WTC11 (cell line): ENCODE measurements at regions not wholly inside any gene's neighbourhood (a gene's known extent, or its start where the extent isn't known, plus 50 kb on each side); places are given as distances from the start of the nearest gene placed in this dataset.

Experiments used
- ATAC-seq: fragments of 200-7000 bp; cut with Tn5 transposase; 2 replicates; pipeline ENCODE4 v1.10.0; 2021; ENCODE audit warnings: mild to moderate bottlenecking, moderate library complexity
- CTCF ChIA-PET: fragments of 300-600 bp; sonication (Branson Sonifier 250); formaldehyde crosslinking; loops from one replicate; lab custom pipeline; 2021; ENCODE audit warnings: antibody characterized with exemption; lab: Charles Lee
- POLR2A ChIA-PET: fragments of 350-600 bp; sonication (Branson Sonifier 250); formaldehyde crosslinking; loops from one replicate; lab custom pipeline; 2021; ENCODE audit warnings: antibody characterized with exemption; lab: Charles Lee
- DNase-seq: peaks from one replicate; pipeline ENCODE4 v3.0.0; 2021; ENCODE audit warnings: low spot score
- H3K27ac Mint-ChIP-seq: 2 replicates; pipeline ENCODE4 v1.8.0; 2021; ENCODE audit warnings: mixed read lengths
- H3K27me3 Mint-ChIP-seq: 2 replicates; pipeline ENCODE4 v1.8.0; 2021; ENCODE audit warnings: low read depth, mild to moderate bottlenecking, moderate library complexity, mixed read lengths
- H3K36me3 Mint-ChIP-seq: 2 replicates; pipeline ENCODE4 v1.8.0; 2021; ENCODE audit warnings: mixed read lengths
- H3K4me1 Mint-ChIP-seq: 2 replicates; pipeline ENCODE4 v1.8.0; 2022; ENCODE audit warnings: mixed read lengths
- H3K4me3 Mint-ChIP-seq: 2 replicates; pipeline ENCODE4 v1.8.0; 2021; ENCODE audit warnings: mild to moderate bottlenecking, moderate library complexity, mixed read lengths
- H3K9me3 Mint-ChIP-seq: 2 replicates; pipeline ENCODE4 v1.8.0; 2021; ENCODE audit warnings: mixed read lengths
- ATF1 ChIP-seq: sonication (generic); formaldehyde crosslinking; IDR thresholded peaks from 2 replicates; pipeline ENCODE4 v1.8.1; 2023; ENCODE audit warnings: mild to moderate bottlenecking, moderate library complexity, missing genetic modification reagents
- CREM ChIP-seq: sonication (generic); formaldehyde crosslinking; IDR thresholded peaks from 2 replicates; pipeline ENCODE4 v1.8.1; 2022; ENCODE audit warnings: mild to moderate bottlenecking, missing genetic modification reagents, moderate library complexity
- EMX1 ChIP-seq: fragments of 250-450 bp; sonication (Bioruptor Pico); IDR thresholded peaks from 2 replicates; pipeline ENCODE4 v1.8.0; 2021; ENCODE audit warnings: mild to moderate bottlenecking
- ESRRA ChIP-seq: sonication (generic); formaldehyde crosslinking; IDR thresholded peaks from 2 replicates; pipeline ENCODE4 v1.8.1; 2022; ENCODE audit warnings: mild to moderate bottlenecking, missing genetic modification reagents, borderline replicate concordance
- ETV6 ChIP-seq: sonication (generic); formaldehyde crosslinking; IDR thresholded peaks from 2 replicates; pipeline ENCODE4 v1.8.1; 2022; ENCODE audit warnings: mild to moderate bottlenecking, missing genetic modification reagents
- HMGA2 ChIP-seq: fragments of 250-450 bp; sonication (Bioruptor Pico); IDR thresholded peaks from 2 replicates; pipeline ENCODE4 v1.4.0; 2021; ENCODE audit warnings: mild to moderate bottlenecking, moderate library complexity
- NR1H2 ChIP-seq: sonication (generic); formaldehyde crosslinking; IDR thresholded peaks from 2 replicates; pipeline ENCODE4 v1.9.0; 2021; ENCODE audit warnings: mild to moderate bottlenecking, moderate library complexity, missing genetic modification reagents
- NR3C1 ChIP-seq: sonication (generic); formaldehyde crosslinking; conservative IDR thresholded peaks from 2 replicates; pipeline ENCODE4 v1.8.1; 2023; ENCODE audit warnings: low read depth, mild to moderate bottlenecking, missing genetic modification reagents
- RORB ChIP-seq: fragments of 250-450 bp; sonication (Bioruptor Pico); IDR thresholded peaks from 2 replicates; pipeline ENCODE4 v1.9.0; 2021; ENCODE audit warnings: mild to moderate bottlenecking
- ZBTB21 ChIP-seq: sonication (generic); formaldehyde crosslinking; IDR thresholded peaks from 2 replicates; pipeline ENCODE4 v1.8.1; 2023; ENCODE audit warnings: mild to moderate bottlenecking, missing genetic modification reagents, borderline replicate concordance
- ZBTB43 ChIP-seq: sonication (generic); formaldehyde crosslinking; IDR thresholded peaks from 2 replicates; pipeline ENCODE4 v1.8.1; 2023; ENCODE audit warnings: mild to moderate bottlenecking, missing genetic modification reagents
- ZNF121 ChIP-seq: sonication (generic); formaldehyde crosslinking; IDR thresholded peaks from 2 replicates; pipeline ENCODE4 v1.8.0; 2023; ENCODE audit warnings: missing genetic modification reagents
- ZNF416 ChIP-seq: fragments of 250-450 bp; sonication (Bioruptor Pico); IDR thresholded peaks from 2 replicates; pipeline ENCODE4 v1.9.0; 2021; ENCODE audit warnings: mild to moderate bottlenecking, inconsistent platforms
- TF ChIP-seq, protein P1 (sequence below): sonication (generic); formaldehyde crosslinking; IDR thresholded peaks from 2 replicates; pipeline ENCODE4 v1.8.0; 2022; ENCODE audit warnings: missing genetic modification reagents
- TF ChIP-seq, protein P2 (sequence below): fragments of 250-450 bp; sonication (Bioruptor Pico); IDR thresholded peaks from 2 replicates; pipeline ENCODE4 v1.9.0; 2021; ENCODE audit warnings: mild to moderate bottlenecking, borderline replicate concordance
- TF ChIP-seq, protein P3 (sequence below): fragments of 250-450 bp; sonication (Bioruptor Pico); IDR thresholded peaks from 2 replicates; pipeline ENCODE4 v1.9.0; 2021; ENCODE audit warnings: mild to moderate bottlenecking

DNA sequence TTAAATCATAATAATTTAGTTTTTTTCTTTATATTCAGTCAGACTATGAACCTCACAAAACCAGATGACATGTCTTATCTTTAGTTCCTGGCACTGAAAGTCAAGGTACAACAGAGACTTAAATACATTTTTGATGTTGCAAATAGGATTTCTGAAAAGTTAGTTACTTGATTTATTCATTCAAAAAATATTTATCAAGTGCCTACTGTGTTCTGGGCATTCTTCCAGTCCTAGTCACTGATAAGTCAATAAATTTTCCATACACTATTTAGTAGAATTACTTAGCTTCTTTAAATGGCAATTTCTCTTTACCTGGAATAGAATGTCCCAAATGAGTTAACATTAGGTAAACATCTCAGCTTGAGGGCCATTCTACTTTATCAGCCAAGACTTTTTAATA, 938.3 kb upstream of the PCDH9 start (continued):
- TF ChIP-seq, protein P1, sequence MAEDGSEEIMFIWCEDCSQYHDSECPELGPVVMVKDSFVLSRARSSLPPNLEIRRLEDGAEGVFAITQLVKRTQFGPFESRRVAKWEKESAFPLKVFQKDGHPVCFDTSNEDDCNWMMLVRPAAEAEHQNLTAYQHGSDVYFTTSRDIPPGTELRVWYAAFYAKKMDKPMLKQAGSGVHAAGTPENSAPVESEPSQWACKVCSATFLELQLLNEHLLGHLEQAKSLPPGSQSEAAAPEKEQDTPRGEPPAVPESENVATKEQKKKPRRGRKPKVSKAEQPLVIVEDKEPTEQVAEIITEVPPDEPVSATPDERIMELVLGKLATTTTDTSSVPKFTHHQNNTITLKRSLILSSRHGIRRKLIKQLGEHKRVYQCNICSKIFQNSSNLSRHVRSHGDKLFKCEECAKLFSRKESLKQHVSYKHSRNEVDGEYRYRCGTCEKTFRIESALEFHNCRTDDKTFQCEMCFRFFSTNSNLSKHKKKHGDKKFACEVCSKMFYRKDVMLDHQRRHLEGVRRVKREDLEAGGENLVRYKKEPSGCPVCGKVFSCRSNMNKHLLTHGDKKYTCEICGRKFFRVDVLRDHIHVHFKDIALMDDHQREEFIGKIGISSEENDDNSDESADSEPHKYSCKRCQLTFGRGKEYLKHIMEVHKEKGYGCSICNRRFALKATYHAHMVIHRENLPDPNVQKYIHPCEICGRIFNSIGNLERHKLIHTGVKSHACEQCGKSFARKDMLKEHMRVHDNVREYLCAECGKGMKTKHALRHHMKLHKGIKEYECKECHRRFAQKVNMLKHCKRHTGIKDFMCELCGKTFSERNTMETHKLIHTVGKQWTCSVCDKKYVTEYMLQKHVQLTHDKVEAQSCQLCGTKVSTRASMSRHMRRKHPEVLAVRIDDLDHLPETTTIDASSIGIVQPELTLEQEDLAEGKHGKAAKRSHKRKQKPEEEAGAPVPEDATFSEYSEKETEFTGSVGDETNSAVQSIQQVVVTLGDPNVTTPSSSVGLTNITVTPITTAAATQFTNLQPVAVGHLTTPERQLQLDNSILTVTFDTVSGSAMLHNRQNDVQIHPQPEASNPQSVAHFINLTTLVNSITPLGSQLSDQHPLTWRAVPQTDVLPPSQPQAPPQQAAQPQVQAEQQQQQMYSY, result no peak
- TF ChIP-seq ZBTB21 (CRISPR knock-in tag) (no peak), CREM (CRISPR knock-in tag) (no peak)

DNA sequence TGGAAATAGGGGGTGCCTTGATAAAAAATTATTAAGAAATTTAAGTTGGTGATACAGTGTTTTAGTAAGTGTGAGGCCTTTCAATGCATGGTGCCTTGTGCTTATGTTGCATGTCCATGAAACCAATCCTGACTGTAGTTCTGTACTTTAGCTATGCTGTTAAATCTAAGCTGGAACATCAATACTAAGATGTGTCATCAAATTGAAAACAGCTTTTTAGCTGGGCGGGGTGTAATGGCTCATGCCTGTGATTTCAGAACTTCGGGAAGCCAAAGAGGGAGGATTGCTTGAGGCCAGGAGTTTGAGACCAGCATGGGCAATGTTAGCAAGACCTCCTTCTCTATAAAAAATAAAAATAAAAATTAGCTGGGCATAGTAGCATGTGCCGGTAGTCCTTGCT, 930.3 kb upstream of the PCDH9 start:
- Mint-ChIP-seq H3K36me3 (peaks cover 4% of the 10 kb centered on the region), H3K9me3 (peaks cover 19% of the 10 kb centered on the region), H3K27me3 (no peaks in the 10 kb centered on the region), H3K4me1 (no peaks in the 10 kb centered on the region), H3K27ac (no peak overlapping the region), H3K4me3 (no peak overlapping the region)
- no peak for TF ChIP-seq ETV6 (CRISPR knock-in tag)
- TF ChIP-seq ZNF121 (CRISPR knock-in tag), result no peak
- TF ChIP-seq, protein P2, sequence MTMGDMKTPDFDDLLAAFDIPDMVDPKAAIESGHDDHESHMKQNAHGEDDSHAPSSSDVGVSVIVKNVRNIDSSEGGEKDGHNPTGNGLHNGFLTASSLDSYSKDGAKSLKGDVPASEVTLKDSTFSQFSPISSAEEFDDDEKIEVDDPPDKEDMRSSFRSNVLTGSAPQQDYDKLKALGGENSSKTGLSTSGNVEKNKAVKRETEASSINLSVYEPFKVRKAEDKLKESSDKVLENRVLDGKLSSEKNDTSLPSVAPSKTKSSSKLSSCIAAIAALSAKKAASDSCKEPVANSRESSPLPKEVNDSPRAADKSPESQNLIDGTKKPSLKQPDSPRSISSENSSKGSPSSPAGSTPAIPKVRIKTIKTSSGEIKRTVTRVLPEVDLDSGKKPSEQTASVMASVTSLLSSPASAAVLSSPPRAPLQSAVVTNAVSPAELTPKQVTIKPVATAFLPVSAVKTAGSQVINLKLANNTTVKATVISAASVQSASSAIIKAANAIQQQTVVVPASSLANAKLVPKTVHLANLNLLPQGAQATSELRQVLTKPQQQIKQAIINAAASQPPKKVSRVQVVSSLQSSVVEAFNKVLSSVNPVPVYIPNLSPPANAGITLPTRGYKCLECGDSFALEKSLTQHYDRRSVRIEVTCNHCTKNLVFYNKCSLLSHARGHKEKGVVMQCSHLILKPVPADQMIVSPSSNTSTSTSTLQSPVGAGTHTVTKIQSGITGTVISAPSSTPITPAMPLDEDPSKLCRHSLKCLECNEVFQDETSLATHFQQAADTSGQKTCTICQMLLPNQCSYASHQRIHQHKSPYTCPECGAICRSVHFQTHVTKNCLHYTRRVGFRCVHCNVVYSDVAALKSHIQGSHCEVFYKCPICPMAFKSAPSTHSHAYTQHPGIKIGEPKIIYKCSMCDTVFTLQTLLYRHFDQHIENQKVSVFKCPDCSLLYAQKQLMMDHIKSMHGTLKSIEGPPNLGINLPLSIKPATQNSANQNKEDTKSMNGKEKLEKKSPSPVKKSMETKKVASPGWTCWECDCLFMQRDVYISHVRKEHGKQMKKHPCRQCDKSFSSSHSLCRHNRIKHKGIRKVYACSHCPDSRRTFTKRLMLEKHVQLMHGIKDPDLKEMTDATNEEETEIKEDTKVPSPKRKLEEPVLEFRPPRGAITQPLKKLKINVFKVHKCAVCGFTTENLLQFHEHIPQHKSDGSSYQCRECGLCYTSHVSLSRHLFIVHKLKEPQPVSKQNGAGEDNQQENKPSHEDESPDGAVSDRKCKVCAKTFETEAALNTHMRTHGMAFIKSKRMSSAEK (CRISPR knock-in tag), result no peak
- no peak for TF ChIP-seq EMX1 (CRISPR knock-in tag)
- TF ChIP-seq RORB, result no peak
- no peak for TF ChIP-seq NR3C1 (CRISPR knock-in tag)
- no peak for TF ChIP-seq ZBTB43 (CRISPR knock-in tag)
- TF ChIP-seq ESRRA, result no peak
- TF ChIP-seq ATF1 (CRISPR knock-in tag), result no peak
- no peak for TF ChIP-seq ZNF416
- no peak for TF ChIP-seq NR1H2 (CRISPR knock-in tag)
- no peak for TF ChIP-seq HMGA2
- TF ChIP-seq, protein P3, sequence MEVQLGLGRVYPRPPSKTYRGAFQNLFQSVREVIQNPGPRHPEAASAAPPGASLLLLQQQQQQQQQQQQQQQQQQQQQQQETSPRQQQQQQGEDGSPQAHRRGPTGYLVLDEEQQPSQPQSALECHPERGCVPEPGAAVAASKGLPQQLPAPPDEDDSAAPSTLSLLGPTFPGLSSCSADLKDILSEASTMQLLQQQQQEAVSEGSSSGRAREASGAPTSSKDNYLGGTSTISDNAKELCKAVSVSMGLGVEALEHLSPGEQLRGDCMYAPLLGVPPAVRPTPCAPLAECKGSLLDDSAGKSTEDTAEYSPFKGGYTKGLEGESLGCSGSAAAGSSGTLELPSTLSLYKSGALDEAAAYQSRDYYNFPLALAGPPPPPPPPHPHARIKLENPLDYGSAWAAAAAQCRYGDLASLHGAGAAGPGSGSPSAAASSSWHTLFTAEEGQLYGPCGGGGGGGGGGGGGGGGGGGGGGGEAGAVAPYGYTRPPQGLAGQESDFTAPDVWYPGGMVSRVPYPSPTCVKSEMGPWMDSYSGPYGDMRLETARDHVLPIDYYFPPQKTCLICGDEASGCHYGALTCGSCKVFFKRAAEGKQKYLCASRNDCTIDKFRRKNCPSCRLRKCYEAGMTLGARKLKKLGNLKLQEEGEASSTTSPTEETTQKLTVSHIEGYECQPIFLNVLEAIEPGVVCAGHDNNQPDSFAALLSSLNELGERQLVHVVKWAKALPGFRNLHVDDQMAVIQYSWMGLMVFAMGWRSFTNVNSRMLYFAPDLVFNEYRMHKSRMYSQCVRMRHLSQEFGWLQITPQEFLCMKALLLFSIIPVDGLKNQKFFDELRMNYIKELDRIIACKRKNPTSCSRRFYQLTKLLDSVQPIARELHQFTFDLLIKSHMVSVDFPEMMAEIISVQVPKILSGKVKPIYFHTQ, result no peak
- no peak for ATAC-seq
- POLR2A ChIA-PET, result interaction anchor here (0.7 kb wide), 1 partner anchor 1584 kb away, joined by 3 read pairs; no protein-coding TSS in a partner anchor
- no peak for DNase-seq
- CTCF ChIA-PET, result no interaction called here
